GM21526 (cell line): ENCODE measurements at regions not wholly inside any gene's neighbourhood (a gene's known extent, or its start where the extent isn't known, plus 50 kb on each side); places are given as distances from the start of the nearest gene placed in this dataset.

ENCODE experiments used
- ATAC-seq: cut with Tn5 transposase; IDR thresholded peaks from one replicate; pipeline ENCODE4 v1.9.1; 2021; ENCODE audit warnings: moderate library complexity; ENCODE audit not compliant: unreplicated experiment, low FRiP score

DNA sequence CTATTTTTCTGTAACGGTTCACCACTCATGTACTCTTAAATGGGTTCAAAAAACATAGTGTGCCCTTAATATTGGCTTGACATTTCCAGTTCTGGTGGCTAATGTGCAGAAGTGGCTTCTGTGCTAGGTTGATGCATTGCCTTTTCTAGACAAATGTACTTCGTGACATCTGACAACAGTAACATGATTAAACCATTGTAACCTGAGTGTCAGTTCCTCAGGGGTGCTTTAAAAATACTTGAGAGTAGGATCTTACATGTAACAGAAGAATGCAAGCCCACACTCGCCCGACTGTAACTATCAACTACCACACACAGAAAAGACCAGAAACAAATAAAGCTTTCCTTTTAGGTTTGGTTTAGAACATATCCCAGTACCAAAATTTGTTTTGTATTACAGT lies 393.4 kb upstream of the NFE2L3 start:
- ATAC-seq = no peak

GRCh38 chr7:25759286-25759685 lies 392.7 kb upstream of the NFE2L3 start:
- no peak for ATAC-seq

- ATAC-seq = no peak
These were observed 392.2 kb upstream of the NFE2L3 start for GRCh38 chr7:25759748-25760147.

DNA sequence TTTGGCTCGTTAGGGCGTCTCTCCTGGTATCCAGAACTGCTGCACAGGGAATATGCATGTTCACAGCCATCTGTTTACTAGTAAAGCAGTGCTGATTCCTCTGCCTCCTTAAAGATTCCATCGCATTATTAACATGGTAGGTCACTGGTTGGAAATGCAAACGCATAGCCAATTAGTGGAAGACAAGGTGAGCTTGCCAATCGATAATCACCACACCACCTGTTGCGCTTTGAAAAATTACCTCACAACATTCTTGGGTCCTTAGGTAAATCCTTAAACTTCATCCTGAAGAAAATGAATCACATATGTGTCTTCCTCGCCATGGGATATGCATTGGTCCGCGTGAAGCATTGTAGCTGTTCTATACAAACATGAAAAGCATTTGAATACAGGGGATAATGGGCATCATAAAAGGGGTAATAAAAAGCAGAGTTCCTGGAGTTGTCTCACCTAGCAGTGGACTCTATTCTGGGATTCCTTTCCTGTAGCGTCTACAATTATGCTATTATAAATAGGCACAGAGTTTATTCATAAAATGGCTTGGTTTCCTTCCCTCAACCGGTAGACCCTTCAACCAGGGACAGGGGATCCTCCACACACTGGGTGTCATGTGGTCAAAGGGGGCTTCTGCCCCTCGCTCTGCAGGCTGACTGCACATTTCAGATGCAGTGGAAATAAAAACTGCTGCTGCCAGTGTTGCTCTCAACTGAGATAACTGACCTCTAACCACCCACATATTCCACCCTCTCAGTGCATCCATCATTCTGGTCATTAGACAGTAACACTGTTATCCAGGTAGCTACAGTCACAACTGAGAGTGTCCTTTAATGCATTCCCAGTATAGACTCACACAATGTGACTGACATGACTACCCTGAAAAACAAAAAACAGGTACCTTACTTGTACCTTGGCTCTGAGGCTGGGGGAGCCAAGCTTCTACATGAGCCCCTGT lies 389.2 kb upstream of the NFE2L3 start:
- no peak for ATAC-seq

DNA sequence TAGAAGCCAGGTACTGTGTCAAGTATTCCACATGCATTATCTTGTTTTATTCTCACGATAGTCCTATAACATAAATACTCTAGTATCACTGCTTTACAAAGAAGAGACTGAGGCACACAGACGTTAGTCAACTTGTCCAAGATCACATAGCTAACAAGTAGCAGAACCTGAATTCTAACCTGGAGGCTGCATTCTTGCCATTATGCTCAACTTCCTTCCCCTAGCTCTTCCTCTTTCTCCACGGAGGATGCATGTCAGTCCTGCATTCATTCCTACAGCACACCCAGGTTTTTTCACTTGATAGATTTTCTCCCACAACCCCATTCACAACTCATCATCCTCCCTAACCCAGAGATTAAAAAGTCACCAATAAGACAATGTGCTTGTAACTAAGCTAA lies 388.5 kb upstream of the NFE2L3 start:
- ATAC-seq = no peak

DNA sequence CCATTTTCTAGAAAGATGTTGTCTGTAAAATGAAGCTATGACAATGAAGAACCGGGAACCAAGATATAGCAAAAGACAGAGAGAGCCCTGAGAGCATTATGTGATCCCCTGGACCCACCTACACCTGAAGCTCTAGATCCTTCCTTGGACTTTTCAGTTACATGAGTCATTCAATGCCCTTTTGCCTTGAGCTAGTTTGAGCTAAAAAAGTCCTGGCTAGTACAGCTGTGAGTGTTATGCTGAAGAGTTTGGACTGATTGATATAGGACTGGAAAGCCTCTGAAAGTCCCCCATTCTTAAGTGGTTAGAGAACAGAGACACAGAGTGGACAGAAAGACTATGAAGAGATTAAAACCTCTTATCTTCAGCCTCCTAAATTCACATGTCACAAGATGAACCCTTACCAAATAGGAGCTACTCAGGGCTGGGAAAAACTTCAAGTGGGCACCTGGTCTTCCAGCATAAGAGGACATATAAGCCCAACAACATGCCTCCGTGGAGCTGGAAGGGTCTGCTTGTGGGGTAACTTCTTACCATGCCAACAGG lies 386.8 kb upstream of the NFE2L3 start:
- no peak for ATAC-seq

DNA sequence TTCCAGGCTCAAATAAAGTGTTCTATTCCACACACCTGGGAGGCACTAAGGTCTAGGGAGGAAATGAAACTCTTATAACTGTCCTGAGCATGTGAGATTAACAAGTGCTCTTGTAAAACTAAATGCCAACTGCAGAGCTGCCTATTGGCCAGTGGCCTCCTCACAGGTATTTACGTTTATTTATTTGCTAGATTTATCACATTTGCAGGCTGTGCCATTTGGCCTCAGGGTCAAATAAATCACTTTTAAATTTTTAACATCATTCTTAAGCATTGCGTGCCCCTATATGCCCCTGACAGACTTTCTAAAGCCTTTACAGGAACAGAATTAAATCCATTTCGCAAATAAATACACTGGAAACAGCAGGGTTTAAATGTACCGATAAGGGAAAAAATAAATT lies 381.8 kb upstream of the NFE2L3 start:
- no peak for ATAC-seq

GRCh38 chr7:25770670-25771069 lies 381.3 kb upstream of the NFE2L3 start:
- no peak for ATAC-seq

GRCh38 chr7:25771491-25771890 lies 380.5 kb upstream of the NFE2L3 start:
- ATAC-seq = no peak

DNA sequence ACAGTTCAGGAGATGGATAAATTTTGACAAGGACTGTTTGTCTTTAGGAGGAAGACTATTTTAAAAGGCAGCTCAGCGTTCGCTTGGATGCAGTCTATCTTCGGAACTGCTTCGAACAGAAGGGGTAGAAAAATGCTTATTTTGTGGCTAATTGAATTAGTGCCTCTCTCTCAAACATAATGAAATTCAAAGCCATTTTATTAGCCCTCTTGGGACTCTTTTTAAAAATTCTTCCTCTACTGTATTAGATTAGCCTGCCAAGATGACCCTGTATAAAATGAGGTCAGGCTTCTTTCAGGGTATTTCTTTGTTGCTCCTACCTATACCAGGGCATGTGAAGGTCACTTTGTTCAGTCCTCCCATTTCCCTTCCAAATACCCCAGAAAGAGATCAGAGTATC lies 379.2 kb upstream of the NFE2L3 start:
- no peak for ATAC-seq

- no peak for ATAC-seq
These were observed 377.3 kb upstream of the NFE2L3 start for GRCh38 chr7:25774675-25775074.

DNA sequence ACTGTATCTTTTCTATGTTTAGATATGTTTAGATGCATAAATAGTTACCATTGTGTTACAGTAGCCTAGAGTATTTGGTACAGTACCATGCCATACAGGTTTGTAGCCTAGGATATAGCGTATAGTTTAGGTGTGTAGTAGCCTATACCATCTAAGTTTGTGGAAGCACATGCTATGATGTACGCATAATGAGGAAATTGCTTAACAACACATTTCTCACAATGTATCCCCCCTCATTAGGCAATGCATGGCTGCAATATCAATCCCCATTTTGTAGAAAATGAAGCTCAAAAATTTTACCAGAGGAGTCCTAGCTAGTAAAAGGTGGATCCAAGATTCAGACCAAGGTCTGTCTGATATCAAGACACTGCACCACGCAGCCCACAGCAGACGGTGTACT lies 376.4 kb upstream of the NFE2L3 start:
- no peak for ATAC-seq

DNA sequence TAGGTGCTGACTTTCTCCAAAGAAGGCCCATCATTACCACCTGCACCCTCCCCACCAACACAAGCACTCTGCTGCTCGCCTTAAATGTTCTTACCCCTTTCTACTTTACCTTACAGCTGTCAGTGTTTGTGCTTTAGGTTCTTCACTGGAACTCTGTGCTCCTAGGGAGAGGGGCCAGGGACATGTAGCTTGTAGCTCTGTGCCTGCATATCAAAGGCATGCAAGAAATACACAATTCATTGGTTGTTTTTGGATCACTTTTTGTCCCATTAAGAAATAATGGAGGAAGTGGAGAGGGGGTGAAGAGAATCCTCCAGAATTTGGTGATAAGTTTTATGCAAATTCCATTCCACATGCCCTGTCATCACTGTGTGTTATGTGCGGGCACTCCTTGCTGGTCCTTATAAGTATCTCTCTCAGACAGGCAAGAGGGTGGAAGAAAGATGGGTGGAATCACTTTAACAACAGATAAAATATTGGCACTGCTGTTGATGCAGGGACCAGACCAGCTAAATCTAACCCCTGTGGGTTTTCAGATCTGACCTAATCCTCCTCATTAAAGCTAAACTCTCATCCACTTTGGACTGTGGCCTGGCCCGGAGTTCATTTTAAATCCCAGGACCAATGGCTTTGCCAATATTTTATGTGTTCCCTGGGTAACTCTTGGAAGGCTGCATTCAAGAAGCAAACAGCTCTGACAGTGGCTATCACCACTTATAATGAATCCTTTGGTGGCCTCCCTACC lies 375.8 kb upstream of the NFE2L3 start:
- no peak for ATAC-seq

DNA sequence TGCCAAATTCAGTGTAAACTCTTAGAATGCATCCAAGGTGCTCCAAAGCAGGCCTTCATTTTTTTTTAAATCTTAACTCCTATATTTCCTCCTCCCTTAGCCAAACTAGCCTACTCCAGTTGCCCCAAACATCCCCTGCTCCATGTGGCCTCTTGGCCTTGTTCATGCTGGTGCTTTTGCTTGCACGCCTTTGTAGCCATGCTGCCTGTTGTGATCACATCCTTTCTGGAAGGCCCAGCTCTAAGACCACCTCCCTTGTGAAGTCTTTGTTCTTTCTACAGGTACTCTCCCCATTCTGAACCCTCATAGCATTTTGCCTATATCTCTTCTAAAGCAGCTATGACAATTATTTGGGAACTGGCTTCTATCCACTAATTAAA lies 375.3 kb upstream of the NFE2L3 start:
- no peak for ATAC-seq

DNA sequence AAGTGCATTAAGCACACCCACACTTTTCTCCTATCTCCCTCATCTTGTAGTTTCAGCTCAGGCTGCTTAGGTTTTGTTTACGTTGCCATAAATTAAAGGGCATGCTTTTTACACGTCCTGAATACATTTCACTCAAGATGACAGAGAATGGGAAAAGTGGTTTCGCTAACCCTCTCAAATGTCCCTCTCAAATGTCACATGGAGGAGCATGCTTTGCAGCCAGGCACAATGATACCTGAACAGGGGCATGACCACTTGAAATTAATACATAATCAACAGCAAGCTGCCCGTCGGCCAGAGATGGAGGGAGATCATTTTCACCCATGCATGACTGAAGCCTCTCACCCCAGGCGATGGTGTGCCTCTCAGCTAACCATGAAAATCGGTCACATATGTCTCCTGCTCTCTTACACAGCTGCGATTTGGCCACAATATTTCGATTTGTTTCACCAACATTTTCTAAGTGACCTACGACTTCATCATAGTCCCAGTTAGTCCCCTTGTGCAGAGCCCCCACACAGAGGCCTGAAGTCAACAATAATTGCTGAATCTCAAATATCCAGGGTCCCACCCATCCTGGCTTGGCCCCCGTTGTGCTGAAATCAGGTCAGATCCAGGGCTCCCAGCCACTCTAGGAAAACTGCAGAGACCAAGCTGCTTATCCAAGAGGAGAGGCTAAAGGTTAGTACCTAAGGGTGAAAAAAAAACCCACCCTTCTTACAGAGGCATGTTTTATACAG lies 373.9 kb upstream of the NFE2L3 start:
- ATAC-seq = no peak

- ATAC-seq = no peak
These were observed 372.9 kb upstream of the NFE2L3 start for GRCh38 chr7:25779002-25779546.

GRCh38 chr7:25780904-25781303 lies 371.1 kb upstream of the NFE2L3 start:
- no peak for ATAC-seq

- no peak for ATAC-seq
These were observed 370.3 kb upstream of the NFE2L3 start for GRCh38 chr7:25781704-25782103.

GRCh38 chr7:25786936-25787335 lies 365.1 kb upstream of the NFE2L3 start:
- ATAC-seq = no peak

GRCh38 chr7:25787336-25787735 lies 364.7 kb upstream of the NFE2L3 start:
- no peak for ATAC-seq

GRCh38 chr7:25788371-25788770 lies 363.6 kb upstream of the NFE2L3 start:
- ATAC-seq = no peak
